Neural crest cell (in vitro differentiated cells): ENCODE measurements at regions not wholly inside any gene's neighbourhood (a gene's known extent, or its start where the extent isn't known, plus 50 kb on each side); places are given as distances from the start of the nearest gene placed in this dataset.

ENCODE experiments used
- DNase-seq: peaks from one replicate; pipeline ENCODE4 v3.0.0; 2021; ENCODE audit warnings: low read depth, mixed read lengths, low spot score
- H3K27ac Mint-ChIP-seq: one replicate; pipeline ENCODE4 v1.8.0; 2021; ENCODE audit warnings: mild to moderate bottlenecking, mixed read lengths; ENCODE audit not compliant: unreplicated experiment
- H3K27me3 Mint-ChIP-seq: 2 replicates; pipeline ENCODE4 v1.8.0; 2021; ENCODE audit warnings: low read depth, mild to moderate bottlenecking, mixed read lengths
- H3K36me3 Mint-ChIP-seq: 2 replicates; pipeline ENCODE4 v1.8.0; 2021; ENCODE audit warnings: low read depth, mild to moderate bottlenecking, mixed read lengths
- H3K4me1 Mint-ChIP-seq: 2 replicates; pipeline ENCODE4 v1.8.0; 2021; ENCODE audit warnings: mixed read lengths
- H3K4me3 Mint-ChIP-seq: one replicate; pipeline ENCODE4 v1.8.0; 2021; ENCODE audit warnings: mild to moderate bottlenecking, mixed read lengths
- H3K9me3 Mint-ChIP-seq: 2 replicates; pipeline ENCODE4 v1.8.0; 2021; ENCODE audit warnings: mixed read lengths
- TF ChIP-seq, protein P1 (sequence below): fragments of 200-600 bp; sonication (generic); conservative IDR thresholded peaks from 2 replicates; pipeline ENCODE4 v1.5.0; 2021; ENCODE audit warnings: antibody characterized with exemption, mild to moderate bottlenecking

GRCh38 chr3:72298201-72299152 lies 513.5 kb upstream of the PROK2 start:
- Mint-ChIP-seq H3K36me3 (no peaks in the 10 kb centered on the region), H3K4me3 (no peak overlapping the region), H3K27me3 (peaks cover 9% of the 10 kb centered on the region), H3K4me1 (peaks cover 17% of the 10 kb centered on the region), H3K27ac (no peak overlapping the region), H3K9me3 (no peaks in the 10 kb centered on the region)
- TF ChIP-seq, protein P1, sequence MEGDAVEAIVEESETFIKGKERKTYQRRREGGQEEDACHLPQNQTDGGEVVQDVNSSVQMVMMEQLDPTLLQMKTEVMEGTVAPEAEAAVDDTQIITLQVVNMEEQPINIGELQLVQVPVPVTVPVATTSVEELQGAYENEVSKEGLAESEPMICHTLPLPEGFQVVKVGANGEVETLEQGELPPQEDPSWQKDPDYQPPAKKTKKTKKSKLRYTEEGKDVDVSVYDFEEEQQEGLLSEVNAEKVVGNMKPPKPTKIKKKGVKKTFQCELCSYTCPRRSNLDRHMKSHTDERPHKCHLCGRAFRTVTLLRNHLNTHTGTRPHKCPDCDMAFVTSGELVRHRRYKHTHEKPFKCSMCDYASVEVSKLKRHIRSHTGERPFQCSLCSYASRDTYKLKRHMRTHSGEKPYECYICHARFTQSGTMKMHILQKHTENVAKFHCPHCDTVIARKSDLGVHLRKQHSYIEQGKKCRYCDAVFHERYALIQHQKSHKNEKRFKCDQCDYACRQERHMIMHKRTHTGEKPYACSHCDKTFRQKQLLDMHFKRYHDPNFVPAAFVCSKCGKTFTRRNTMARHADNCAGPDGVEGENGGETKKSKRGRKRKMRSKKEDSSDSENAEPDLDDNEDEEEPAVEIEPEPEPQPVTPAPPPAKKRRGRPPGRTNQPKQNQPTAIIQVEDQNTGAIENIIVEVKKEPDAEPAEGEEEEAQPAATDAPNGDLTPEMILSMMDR, result no peak
- no peak for DNase-seq

DNA sequence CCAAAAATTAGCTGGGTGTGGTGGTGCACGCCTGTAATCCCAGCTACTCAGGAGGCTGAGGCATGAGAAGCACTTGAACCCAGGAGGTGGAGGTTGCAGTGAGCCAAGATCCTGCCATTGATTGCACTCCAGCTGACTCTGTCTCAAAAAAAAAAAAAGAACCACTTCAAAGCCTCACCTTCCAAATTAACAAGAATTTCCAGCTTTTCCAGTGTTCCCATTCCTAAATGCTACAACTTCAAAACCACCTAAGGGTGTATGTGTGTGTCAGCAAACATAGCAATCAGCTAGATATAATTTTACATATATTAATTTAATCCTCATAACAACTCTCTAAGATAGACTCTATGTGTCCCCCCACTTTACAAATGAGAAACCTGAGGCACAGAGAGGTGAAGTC lies 512.5 kb upstream of the PROK2 start:
- no peak for DNase-seq
- H3K9me3 Mint-ChIP-seq, result no peaks in the 10 kb centered on the region
- TF ChIP-seq, protein P1, result no peak
- H3K4me1 Mint-ChIP-seq, result peaks cover 17% of the 10 kb centered on the region
- no peaks in the 10 kb centered on the region for H3K36me3 Mint-ChIP-seq
- H3K27ac Mint-ChIP-seq, result no peak overlapping the region
- no peak overlapping the region for H3K4me3 Mint-ChIP-seq
- peaks cover 8% of the 10 kb centered on the region for H3K27me3 Mint-ChIP-seq

- DNase-seq, result no peak
- Mint-ChIP-seq H3K27ac (no peak overlapping the region), H3K36me3 (no peaks in the 10 kb centered on the region), H3K4me3 (no peak overlapping the region), H3K9me3 (no peaks in the 10 kb centered on the region), H3K27me3 (peaks cover 14% of the 10 kb centered on the region), H3K4me1 (peaks cover 17% of the 10 kb centered on the region)
- TF ChIP-seq, protein P1, result no peak
Observed at GRCh38 chr3:72296477-72297111, 511.6 kb upstream of the PROK2 start.

DNA sequence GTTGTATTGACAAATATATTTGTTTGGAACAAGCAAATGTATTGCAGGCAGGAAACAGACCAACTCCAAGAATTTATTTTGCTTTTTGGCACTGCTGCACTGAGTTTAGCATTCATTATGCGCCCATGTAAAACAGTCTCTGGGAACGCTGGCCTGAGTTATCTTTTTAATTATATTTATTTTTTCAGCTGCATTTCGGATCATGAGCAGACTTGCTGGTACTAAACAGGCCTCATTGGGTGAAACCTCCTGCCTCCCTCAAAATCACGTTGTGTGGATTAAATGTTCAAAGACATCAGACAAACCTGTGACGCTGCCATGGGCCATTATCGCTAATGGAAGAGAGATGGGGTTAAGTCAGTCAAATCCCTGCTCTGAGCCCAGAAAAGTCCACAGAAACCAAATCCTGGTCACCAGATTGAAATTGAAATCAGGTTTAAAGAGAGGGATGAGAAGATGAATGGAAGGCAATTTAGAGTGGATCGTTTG lies 511.1 kb upstream of the PROK2 start:
- Mint-ChIP-seq H3K4me3 (no peak overlapping the region), H3K36me3 (no peaks in the 10 kb centered on the region), H3K4me1 (peaks cover 17% of the 10 kb centered on the region), H3K9me3 (no peaks in the 10 kb centered on the region), H3K27me3 (peaks cover 10% of the 10 kb centered on the region), H3K27ac (no peak overlapping the region)
- no peak for DNase-seq
- TF ChIP-seq, protein P1, result no peak

GRCh38 chr3:72295276-72295961 lies 510.5 kb upstream of the PROK2 start:
- Mint-ChIP-seq H3K9me3 (no peaks in the 10 kb centered on the region), H3K4me1 (peaks cover 17% of the 10 kb centered on the region), H3K27ac (no peak overlapping the region), H3K27me3 (peaks cover 13% of the 10 kb centered on the region), H3K4me3 (no peak overlapping the region), H3K36me3 (no peaks in the 10 kb centered on the region)
- DNase-seq, result no peak
- TF ChIP-seq, protein P1, result no peak
